ENCODE measurements at regions not wholly inside any gene's neighbourhood (a gene's known extent, or its start where the extent isn't known, plus 50 kb on each side); places are given as distances from the start of the nearest gene placed in this dataset.

DNA sequence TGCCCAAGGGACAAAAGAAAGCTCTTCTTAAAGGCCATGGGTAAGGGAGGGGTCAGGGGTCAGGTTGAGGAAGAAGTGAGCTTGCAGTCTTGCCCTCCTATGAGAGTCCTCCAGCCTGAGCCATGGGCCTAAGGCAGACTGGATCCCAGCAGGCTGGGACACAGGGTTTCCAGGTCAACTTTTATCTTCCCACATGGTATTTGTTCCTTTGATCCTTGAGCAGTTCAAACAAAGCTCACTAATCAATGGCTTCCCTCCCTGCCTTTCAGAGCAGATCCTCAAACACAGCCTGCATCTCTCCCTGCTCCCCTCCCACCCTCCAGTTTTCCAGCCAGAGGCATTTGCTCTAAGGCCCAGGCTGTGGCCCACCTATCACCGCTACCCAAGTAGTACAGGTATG lies 589.3 kb downstream of the INSC start:
- Mint-ChIP-seq H3K27ac (no peak overlapping the region), H3K4me3 (no peak overlapping the region), H3K36me3 (no peaks in the 10 kb centered on the region), H3K9me3 (peaks cover 0 to 7% (median 3%) of the 10 kb centered on the region in 5 donors), H3K4me1 (no peaks in the 10 kb centered on the region), H3K27me3 (peaks cover 0 to 9% of the 10 kb centered on the region in 2 donors)
- H3K4me1 ChIP-seq (ENCODE audit: insufficient read depth, low read length), result no peaks in the 10 kb centered on the region
- ChIA-PET CTCF (no interaction called here), POLR2A (no interaction called here)
- no peak overlapping the region for H3K27ac ChIP-seq (ENCODE audit: low read depth, low read length)
- H3K27me3 ChIP-seq (ENCODE audit: insufficient read depth, low read length, poor library complexity, severe bottlenecking), result no peaks in the 10 kb centered on the region
- no peak for DNase-seq
- no peaks in the 10 kb centered on the region for H3K36me3 ChIP-seq (ENCODE audit: insufficient read depth, low read length)
- H3K9me3 ChIP-seq (ENCODE audit: low read length), result no peaks in the 10 kb centered on the region
- no peak overlapping the region for H3K4me3 ChIP-seq (ENCODE audit: low read length)

- H3K9me3 Mint-ChIP-seq, result peaks cover 0 to 7% (median 3%) of the 10 kb centered on the region in 5 donors
- H3K36me3 Mint-ChIP-seq, result no peaks in the 10 kb centered on the region
- Histone ChIP-seq H3K9me3 (ENCODE audit: low read length) (no peaks in the 10 kb centered on the region), H3K4me3 (ENCODE audit: low read length) (no peak overlapping the region), H3K27me3 (ENCODE audit: insufficient read depth, low read length, poor library complexity, severe bottlenecking) (no peaks in the 10 kb centered on the region), H3K4me1 (ENCODE audit: insufficient read depth, low read length) (no peaks in the 10 kb centered on the region), H3K36me3 (ENCODE audit: insufficient read depth, low read length) (no peaks in the 10 kb centered on the region), H3K27ac (ENCODE audit: low read depth, low read length) (no peak overlapping the region)
- ChIA-PET CTCF (no interaction called here), POLR2A (no interaction called here)
- DNase-seq, result no peak
- H3K4me1 Mint-ChIP-seq, result no peaks in the 10 kb centered on the region
- H3K4me3 Mint-ChIP-seq, result no peak overlapping the region
- H3K27me3 Mint-ChIP-seq, result peaks cover 0 to 9% of the 10 kb centered on the region in 2 donors
- H3K27ac Mint-ChIP-seq, result no peak overlapping the region
Observed at GRCh38 chr11:15704556-15704955, 589.8 kb downstream of the INSC start.

GRCh38 chr11:15705891-15706290 lies 591.2 kb downstream of the INSC start:
- Histone ChIP-seq H3K4me1 (ENCODE audit: insufficient read depth, low read length) (no peaks in the 10 kb centered on the region), H3K27ac (ENCODE audit: low read depth, low read length) (no peak overlapping the region), H3K27me3 (ENCODE audit: insufficient read depth, low read length, poor library complexity, severe bottlenecking) (no peaks in the 10 kb centered on the region), H3K9me3 (ENCODE audit: low read length) (no peaks in the 10 kb centered on the region), H3K36me3 (ENCODE audit: insufficient read depth, low read length) (no peaks in the 10 kb centered on the region), H3K4me3 (ENCODE audit: low read length) (no peak overlapping the region)
- ChIA-PET CTCF (no interaction called here), POLR2A (no interaction called here)
- H3K9me3 Mint-ChIP-seq, result peaks cover 0 to 7% (median 3%) of the 10 kb centered on the region in 5 donors
- no peaks in the 10 kb centered on the region for H3K4me1 Mint-ChIP-seq
- no peak overlapping the region for H3K4me3 Mint-ChIP-seq
- no peak for DNase-seq
- no peak overlapping the region for H3K27ac Mint-ChIP-seq
- no peaks in the 10 kb centered on the region for H3K36me3 Mint-ChIP-seq
- peaks cover 0 to 9% of the 10 kb centered on the region in 2 donors for H3K27me3 Mint-ChIP-seq

- POLR2A ChIA-PET, result no interaction called here
- no peak overlapping the region for H3K4me3 Mint-ChIP-seq
- CTCF ChIA-PET, result no interaction called here
Observed at GRCh38 chr11:15707194-15707593, 592.5 kb downstream of the INSC start.

GRCh38 chr11:15707971-15708370 lies 593.2 kb downstream of the INSC start:
- no peak for DNase-seq
- Histone ChIP-seq H3K9me3 (ENCODE audit: low read length) (no peaks in the 10 kb centered on the region), H3K27ac (ENCODE audit: low read depth, low read length) (no peak overlapping the region), H3K4me3 (ENCODE audit: low read length) (no peak overlapping the region), H3K36me3 (ENCODE audit: insufficient read depth, low read length) (no peaks in the 10 kb centered on the region), H3K4me1 (ENCODE audit: insufficient read depth, low read length) (no peaks in the 10 kb centered on the region), H3K27me3 (ENCODE audit: insufficient read depth, low read length, poor library complexity, severe bottlenecking) (no peaks in the 10 kb centered on the region)
- peaks cover 0 to 9% of the 10 kb centered on the region in 2 donors for H3K27me3 Mint-ChIP-seq
- ChIA-PET CTCF (no interaction called here), POLR2A (no interaction called here)
- no peak overlapping the region for H3K4me3 Mint-ChIP-seq
- H3K4me1 Mint-ChIP-seq, result no peaks in the 10 kb centered on the region
- peaks cover 0 to 7% (median 3%) of the 10 kb centered on the region in 5 donors for H3K9me3 Mint-ChIP-seq
- H3K36me3 Mint-ChIP-seq, result no peaks in the 10 kb centered on the region
- no peak overlapping the region for H3K27ac Mint-ChIP-seq

More at GRCh38 chr11:15707194-15707593, 592.5 kb downstream of the INSC start:
- Histone ChIP-seq H3K4me1 (ENCODE audit: insufficient read depth, low read length) (no peaks in the 10 kb centered on the region), H3K4me3 (ENCODE audit: low read length) (no peak overlapping the region), H3K27ac (ENCODE audit: low read depth, low read length) (no peak overlapping the region), H3K36me3 (ENCODE audit: insufficient read depth, low read length) (no peaks in the 10 kb centered on the region), H3K27me3 (ENCODE audit: insufficient read depth, low read length, poor library complexity, severe bottlenecking) (no peaks in the 10 kb centered on the region), H3K9me3 (ENCODE audit: low read length) (no peaks in the 10 kb centered on the region)
- Mint-ChIP-seq H3K4me1 (no peaks in the 10 kb centered on the region), H3K9me3 (peaks cover 0 to 7% (median 3%) of the 10 kb centered on the region in 5 donors), H3K27ac (no peak overlapping the region), H3K27me3 (peaks cover 0 to 9% of the 10 kb centered on the region in 2 donors), H3K36me3 (no peaks in the 10 kb centered on the region)
- no peak for DNase-seq

DNA sequence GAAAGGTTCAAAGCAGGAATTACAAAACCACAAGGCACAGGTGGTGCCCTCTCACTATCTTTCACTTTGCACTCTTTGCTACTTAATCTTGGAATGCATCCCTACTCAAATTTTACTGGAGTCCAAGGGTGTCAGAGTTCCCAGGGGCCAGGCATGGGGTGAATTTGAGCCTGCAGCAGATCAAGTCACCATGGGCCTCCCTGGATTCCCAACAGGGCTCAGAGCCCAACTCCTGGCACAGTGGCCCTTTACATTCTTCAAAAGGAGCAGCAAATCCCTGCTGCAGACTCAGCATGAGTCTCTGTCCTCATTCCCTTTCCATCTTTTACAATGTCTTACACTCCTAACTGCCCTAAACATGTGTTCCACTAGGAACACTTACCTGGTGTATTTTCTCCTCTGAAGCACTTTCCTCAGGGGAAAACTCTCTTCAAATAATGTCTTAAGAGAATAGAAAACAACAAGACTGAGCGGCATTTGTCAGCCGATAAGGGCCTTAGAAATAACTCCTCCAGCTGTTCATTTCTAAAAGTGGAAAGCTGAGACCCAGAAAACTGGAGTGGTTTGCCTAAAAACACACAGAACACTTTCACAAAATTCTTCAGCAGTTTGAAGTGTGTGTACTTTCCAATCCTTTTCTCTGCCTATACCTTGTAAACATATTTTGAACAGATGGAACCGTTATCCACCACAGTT lies 596.0 kb downstream of the INSC start:
- Histone ChIP-seq H3K4me1 (ENCODE audit: insufficient read depth, low read length) (no peaks in the 10 kb centered on the region), H3K4me3 (ENCODE audit: low read length) (no peak overlapping the region), H3K9me3 (ENCODE audit: low read length) (no peaks in the 10 kb centered on the region), H3K36me3 (ENCODE audit: insufficient read depth, low read length) (no peaks in the 10 kb centered on the region), H3K27ac (ENCODE audit: low read depth, low read length) (no peak overlapping the region), H3K27me3 (ENCODE audit: insufficient read depth, low read length, poor library complexity, severe bottlenecking) (no peaks in the 10 kb centered on the region)
- H3K4me1 Mint-ChIP-seq, result no peaks in the 10 kb centered on the region
- H3K27me3 Mint-ChIP-seq, result peaks cover 0 to 4% of the 10 kb centered on the region in 2 donors
- H3K36me3 Mint-ChIP-seq, result no peaks in the 10 kb centered on the region
- peaks cover 0 to 7% (median 3%) of the 10 kb centered on the region in 5 donors for H3K9me3 Mint-ChIP-seq
- no peak for DNase-seq
- CTCF ChIA-PET, result no interaction called here
- POLR2A ChIA-PET, result no interaction called here
- no peak overlapping the region for H3K4me3 Mint-ChIP-seq
- H3K27ac Mint-ChIP-seq, result no peak overlapping the region

GRCh38 chr11:15711311-15711710 lies 596.6 kb downstream of the INSC start:
- ChIA-PET POLR2A (no interaction called here), CTCF (no interaction called here)
- Histone ChIP-seq H3K4me1 (ENCODE audit: insufficient read depth, low read length) (no peaks in the 10 kb centered on the region), H3K27ac (ENCODE audit: low read depth, low read length) (no peak overlapping the region), H3K27me3 (ENCODE audit: insufficient read depth, low read length, poor library complexity, severe bottlenecking) (no peaks in the 10 kb centered on the region), H3K4me3 (ENCODE audit: low read length) (no peak overlapping the region), H3K36me3 (ENCODE audit: insufficient read depth, low read length) (no peaks in the 10 kb centered on the region), H3K9me3 (ENCODE audit: low read length) (no peaks in the 10 kb centered on the region)
- peak overlapping the region in 1 of 8 donors; percentile 34 for H3K27ac Mint-ChIP-seq
- no peaks in the 10 kb centered on the region for H3K4me1 Mint-ChIP-seq
- H3K4me3 Mint-ChIP-seq, result no peak overlapping the region
- H3K36me3 Mint-ChIP-seq, result no peaks in the 10 kb centered on the region
- H3K27me3 Mint-ChIP-seq, result peaks cover 0 to 4% of the 10 kb centered on the region in 2 donors
- no peak for DNase-seq
- H3K9me3 Mint-ChIP-seq, result peaks cover 0 to 7% (median 3%) of the 10 kb centered on the region in 5 donors

- Mint-ChIP-seq H3K4me1 (no peaks in the 10 kb centered on the region), H3K27ac (no peak overlapping the region), H3K4me3 (no peak overlapping the region), H3K9me3 (peaks cover 0 to 5% (median 2%) of the 10 kb centered on the region in 5 donors), H3K27me3 (no peaks in the 10 kb centered on the region), H3K36me3 (no peaks in the 10 kb centered on the region)
- Histone ChIP-seq H3K9me3 (ENCODE audit: low read length) (no peaks in the 10 kb centered on the region), H3K4me3 (ENCODE audit: low read length) (no peak overlapping the region), H3K4me1 (ENCODE audit: insufficient read depth, low read length) (no peaks in the 10 kb centered on the region), H3K27ac (ENCODE audit: low read depth, low read length) (no peak overlapping the region), H3K27me3 (ENCODE audit: insufficient read depth, low read length, poor library complexity, severe bottlenecking) (no peaks in the 10 kb centered on the region), H3K36me3 (ENCODE audit: insufficient read depth, low read length) (no peaks in the 10 kb centered on the region)
- ChIA-PET CTCF (no interaction called here), POLR2A (no interaction called here)
- DNase-seq, result no peak
Observed at GRCh38 chr11:15714641-15715399, 600.1 kb downstream of the INSC start.

All from CD8-positive, alpha-beta memory T cell (primary cell).